ENCODE measurements at regions not wholly inside any gene's neighbourhood (a gene's known extent, or its start where the extent isn't known, plus 50 kb on each side); places are given as distances from the start of the nearest gene placed in this dataset.

GRCh38 chr15:69724333-69724732 lies 271.7 kb downstream of the RPLP1 start:
- Histone ChIP-seq H3K4me2 (ENCODE audit: low read depth, low read length, poor library complexity, severe bottlenecking) (no peak overlapping the region), H3K9me3 (ENCODE audit: insufficient read depth, low read depth, low read length) (no peaks in the 10 kb centered on the region), H3F3A (ENCODE audit: low read depth) (peaks cover 28% of the 10 kb centered on the region), H3K79me2 (ENCODE audit: insufficient read depth, low read length) (no peaks in the 10 kb centered on the region), H4K20me1 (ENCODE audit: insufficient read depth, low read length, poor library complexity, severe bottlenecking) (no peaks in the 10 kb centered on the region), H2AFZ (ENCODE audit: low read length) (no peak overlapping the region), H3K4me1 (ENCODE audit: insufficient read depth, low read length, poor library complexity, severe bottlenecking) (peaks cover 71% of the 10 kb centered on the region), H3K9me2 (replicated peaks; ENCODE audit: low read depth, low read length) (no peaks in the 10 kb centered on the region), H3K4me3 (ENCODE audit: low read length, poor library complexity, severe bottlenecking) (no peak overlapping the region), H3K27me3 (ENCODE audit: insufficient read depth, low read length, poor library complexity, severe bottlenecking) (no peaks in the 10 kb centered on the region), H3K9ac (ENCODE audit: low read depth, low read length, poor library complexity, severe bottlenecking) (no peak overlapping the region), H3K36me3 (ENCODE audit: insufficient read depth, low read length) (no peaks in the 10 kb centered on the region)
- TF ChIP-seq, protein P1, sequence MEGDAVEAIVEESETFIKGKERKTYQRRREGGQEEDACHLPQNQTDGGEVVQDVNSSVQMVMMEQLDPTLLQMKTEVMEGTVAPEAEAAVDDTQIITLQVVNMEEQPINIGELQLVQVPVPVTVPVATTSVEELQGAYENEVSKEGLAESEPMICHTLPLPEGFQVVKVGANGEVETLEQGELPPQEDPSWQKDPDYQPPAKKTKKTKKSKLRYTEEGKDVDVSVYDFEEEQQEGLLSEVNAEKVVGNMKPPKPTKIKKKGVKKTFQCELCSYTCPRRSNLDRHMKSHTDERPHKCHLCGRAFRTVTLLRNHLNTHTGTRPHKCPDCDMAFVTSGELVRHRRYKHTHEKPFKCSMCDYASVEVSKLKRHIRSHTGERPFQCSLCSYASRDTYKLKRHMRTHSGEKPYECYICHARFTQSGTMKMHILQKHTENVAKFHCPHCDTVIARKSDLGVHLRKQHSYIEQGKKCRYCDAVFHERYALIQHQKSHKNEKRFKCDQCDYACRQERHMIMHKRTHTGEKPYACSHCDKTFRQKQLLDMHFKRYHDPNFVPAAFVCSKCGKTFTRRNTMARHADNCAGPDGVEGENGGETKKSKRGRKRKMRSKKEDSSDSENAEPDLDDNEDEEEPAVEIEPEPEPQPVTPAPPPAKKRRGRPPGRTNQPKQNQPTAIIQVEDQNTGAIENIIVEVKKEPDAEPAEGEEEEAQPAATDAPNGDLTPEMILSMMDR (conservative IDR thresholded peaks at IDR 0.05; ENCODE audit: low read length), result no peak
- no peak for TF ChIP-seq EZH2phosphoT487 (IDR thresholded peaks at IDR 0.05; ENCODE audit: borderline replicate concordance)

GRCh38 chr15:69725275-69725674 lies 272.7 kb downstream of the RPLP1 start:
- Histone ChIP-seq H3K79me2 (ENCODE audit: insufficient read depth, low read length) (no peaks in the 10 kb centered on the region), H3K9me3 (ENCODE audit: insufficient read depth, low read depth, low read length) (no peaks in the 10 kb centered on the region), H4K20me1 (ENCODE audit: insufficient read depth, low read length, poor library complexity, severe bottlenecking) (no peaks in the 10 kb centered on the region), H3K9ac (ENCODE audit: low read depth, low read length, poor library complexity, severe bottlenecking) (no peak overlapping the region), H3K27me3 (ENCODE audit: insufficient read depth, low read length, poor library complexity, severe bottlenecking) (no peaks in the 10 kb centered on the region), H2AFZ (ENCODE audit: low read length) (0 out of 2 replicates have a peak overlapping the region, but pooled peaks have one; percentile 73), H3F3A (ENCODE audit: low read depth) (peaks cover 21% of the 10 kb centered on the region), H3K4me2 (ENCODE audit: low read depth, low read length, poor library complexity, severe bottlenecking) (no peak overlapping the region), H3K36me3 (ENCODE audit: insufficient read depth, low read length) (no peaks in the 10 kb centered on the region), H3K4me3 (ENCODE audit: low read length, poor library complexity, severe bottlenecking) (no peak overlapping the region), H3K4me1 (ENCODE audit: insufficient read depth, low read length, poor library complexity, severe bottlenecking) (peaks cover 62% of the 10 kb centered on the region), H3K9me2 (replicated peaks; ENCODE audit: low read depth, low read length) (no peaks in the 10 kb centered on the region)
- TF ChIP-seq, protein P1 (conservative IDR thresholded peaks at IDR 0.05; ENCODE audit: low read length), result no peak
- TF ChIP-seq EZH2phosphoT487 (IDR thresholded peaks at IDR 0.05; ENCODE audit: borderline replicate concordance), result no peak

GRCh38 chr15:69725957-69726356 lies 273.3 kb downstream of the RPLP1 start:
- Histone ChIP-seq H3K27me3 (ENCODE audit: insufficient read depth, low read length, poor library complexity, severe bottlenecking) (no peaks in the 10 kb centered on the region), H4K20me1 (ENCODE audit: insufficient read depth, low read length, poor library complexity, severe bottlenecking) (no peaks in the 10 kb centered on the region), H3K79me2 (ENCODE audit: insufficient read depth, low read length) (no peaks in the 10 kb centered on the region), H2AFZ (ENCODE audit: low read length) (peak overlapping the region; percentile 73), H3K9me3 (ENCODE audit: insufficient read depth, low read depth, low read length) (no peaks in the 10 kb centered on the region), H3K36me3 (ENCODE audit: insufficient read depth, low read length) (no peaks in the 10 kb centered on the region), H3F3A (ENCODE audit: low read depth) (peaks cover 14% of the 10 kb centered on the region; the same call in 1 of the 2 replicates), H3K4me3 (ENCODE audit: low read length, poor library complexity, severe bottlenecking) (no peak overlapping the region), H3K9me2 (replicated peaks; ENCODE audit: low read depth, low read length) (no peaks in the 10 kb centered on the region), H3K4me1 (ENCODE audit: insufficient read depth, low read length, poor library complexity, severe bottlenecking) (peaks cover 55% of the 10 kb centered on the region), H3K9ac (ENCODE audit: low read depth, low read length, poor library complexity, severe bottlenecking) (peak overlapping the region; percentile 28), H3K4me2 (ENCODE audit: low read depth, low read length, poor library complexity, severe bottlenecking) (no peak overlapping the region)
- no peak for TF ChIP-seq EZH2phosphoT487 (IDR thresholded peaks at IDR 0.05; ENCODE audit: borderline replicate concordance)
- TF ChIP-seq, protein P1 (conservative IDR thresholded peaks at IDR 0.05; ENCODE audit: low read length), result no peak

Measured in Loucy (cell line).